CD4-positive, alpha-beta T cell treated with Interleukin-6 at 100 ng/mL for 8 hours (primary cell): ENCODE measurements at regions not wholly inside any gene's neighbourhood (a gene's known extent, or its start where the extent isn't known, plus 50 kb on each side); places are given as distances from the start of the nearest gene placed in this dataset.

Source experiments
- DNase-seq: peaks from one replicate; pipeline ENCODE4 v3.0.0-alpha.2; 2020; ENCODE audit warnings: mixed read lengths, low spot score

DNA sequence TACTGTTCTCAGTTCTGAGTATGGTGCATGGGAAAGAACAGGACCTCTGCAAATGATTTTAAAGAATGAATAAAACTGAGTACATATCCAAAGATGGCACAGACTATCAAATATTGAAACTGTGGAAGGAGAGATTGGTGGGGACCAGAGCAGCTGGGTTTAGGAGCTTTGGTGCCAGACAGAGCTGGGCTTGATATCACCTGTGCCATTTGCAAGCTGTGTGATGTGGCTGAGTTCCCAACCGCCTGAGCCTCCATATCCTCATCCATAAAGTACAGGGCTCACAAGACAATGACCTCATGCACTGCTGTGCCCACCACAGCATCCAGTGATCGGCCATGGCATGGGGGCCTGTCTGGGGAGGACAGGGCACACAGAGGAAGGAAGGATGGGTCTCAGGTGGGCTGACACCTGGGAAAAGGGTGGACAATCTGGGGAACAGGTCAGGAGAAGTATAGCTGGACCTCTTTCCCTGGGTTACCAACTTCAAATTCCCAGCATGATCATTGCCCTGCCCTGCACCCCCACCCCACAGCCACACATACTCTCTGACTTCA lies 83.9 kb upstream of the RAB6C start:
- DNase-seq, result no peak

DNA sequence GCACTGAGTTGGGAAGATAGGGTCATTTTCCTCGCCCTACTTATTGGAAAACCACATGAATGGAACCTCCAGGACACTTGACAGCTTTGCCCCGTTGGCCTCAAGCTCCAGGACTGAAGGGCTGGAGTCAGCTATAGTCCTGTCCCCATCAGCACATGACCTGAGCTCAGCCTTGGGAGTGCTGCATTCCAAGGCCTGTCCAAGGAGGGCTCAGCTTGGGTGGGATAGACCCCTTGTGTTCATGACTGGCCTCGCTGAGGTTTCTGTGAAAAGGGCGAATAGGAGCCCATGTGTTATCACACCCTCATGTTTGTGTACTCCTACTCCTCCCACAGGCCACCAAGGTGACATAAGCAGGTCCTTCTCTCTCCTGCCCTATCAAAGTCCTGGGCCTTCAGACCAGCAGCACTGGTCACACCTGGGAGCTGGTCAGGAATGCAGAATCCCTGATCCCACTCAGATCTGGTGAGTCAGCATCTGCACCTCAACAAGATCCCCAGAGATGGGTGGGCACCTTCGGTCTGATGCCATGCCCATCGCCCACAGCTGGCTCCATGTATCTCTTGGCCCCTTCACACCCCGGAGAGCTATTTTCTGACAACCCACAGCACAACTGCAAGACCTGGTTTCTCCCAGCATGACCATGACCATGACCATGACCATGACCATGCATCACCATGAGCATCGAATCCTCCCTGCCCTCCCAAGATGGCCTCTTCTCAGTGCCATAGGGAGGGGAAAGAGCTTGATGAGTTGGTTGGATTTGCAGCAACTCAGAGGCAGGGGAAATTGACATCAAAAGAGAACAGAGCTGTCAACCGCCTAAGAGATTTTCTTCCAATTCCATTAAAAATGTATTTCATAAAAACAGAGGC lies 83.0 kb upstream of the RAB6C start:
- DNase-seq, result no peak

DNA sequence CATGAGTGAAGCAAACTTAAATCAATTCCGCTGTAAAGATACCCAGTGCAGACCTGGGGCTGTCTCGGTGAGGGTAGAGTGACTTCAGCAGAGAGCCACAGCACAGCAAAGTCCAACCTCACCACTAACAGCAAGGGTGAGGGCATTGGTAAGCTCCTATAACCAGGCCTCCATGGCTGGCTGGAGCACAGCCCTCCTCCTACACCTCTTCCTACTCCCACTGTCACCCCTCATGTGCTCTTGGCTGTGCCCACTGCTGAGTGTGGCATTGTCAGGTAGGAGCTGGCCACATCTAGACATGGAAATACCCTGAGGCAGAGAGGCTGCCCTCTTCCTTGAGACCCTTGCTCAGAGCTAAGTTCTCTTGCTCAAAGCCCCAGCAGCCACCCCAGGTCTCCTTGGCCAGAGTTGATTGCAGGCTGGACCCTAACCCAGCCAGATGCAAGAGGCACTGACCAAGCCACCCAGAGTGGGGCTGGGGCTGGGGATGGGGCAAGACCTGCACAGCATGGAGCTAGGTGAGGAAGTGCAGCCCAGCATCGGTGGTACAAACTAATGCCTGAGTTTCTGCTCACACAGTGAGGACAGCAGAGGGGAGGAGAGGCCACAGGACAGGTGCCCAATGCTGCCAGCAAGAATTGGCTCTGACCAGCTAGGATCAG lies 77.6 kb upstream of the RAB6C start:
- no peak for DNase-seq

DNA sequence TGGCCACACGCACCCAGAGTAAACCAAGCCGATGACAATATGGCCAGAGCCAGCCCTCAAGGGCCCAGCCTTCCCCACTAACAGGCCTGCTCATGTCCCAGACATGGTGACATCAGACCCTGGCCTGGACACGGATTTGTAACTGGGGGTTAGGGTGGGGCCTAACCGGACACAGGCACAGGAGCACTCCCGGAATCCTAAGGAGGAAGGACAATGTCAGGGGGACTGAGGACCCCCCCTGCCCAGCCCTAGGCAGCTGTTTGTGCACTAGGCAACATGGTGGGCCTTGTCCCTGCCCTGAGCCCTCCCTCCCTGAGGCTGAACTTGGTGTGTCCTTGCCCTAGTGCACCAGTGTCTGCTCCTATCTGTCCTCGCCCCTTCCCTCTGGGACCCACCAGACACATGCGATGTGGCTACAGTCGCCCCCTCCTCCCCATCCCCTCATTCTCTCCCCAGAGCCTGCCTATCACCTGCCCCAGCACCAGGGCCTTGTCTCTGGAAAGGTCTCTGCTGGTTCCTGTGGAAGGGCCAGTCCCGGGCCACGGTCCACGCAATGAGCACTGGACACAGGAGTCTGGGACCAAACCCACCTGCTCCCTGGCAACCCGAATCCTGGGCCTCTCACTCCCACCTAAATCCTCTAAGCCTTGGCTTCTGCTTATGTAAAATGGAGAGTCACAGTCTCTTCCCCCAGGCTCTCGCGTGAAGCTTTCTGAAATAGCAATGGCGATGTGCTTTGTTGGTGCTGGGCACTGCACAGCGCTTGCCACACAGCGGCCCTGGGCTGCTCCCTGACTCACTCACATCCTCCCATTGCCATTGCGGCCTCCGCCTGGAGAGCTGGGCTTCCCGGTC lies 76.5 kb upstream of the RAB6C start:
- DNase-seq, result no peak

DNA sequence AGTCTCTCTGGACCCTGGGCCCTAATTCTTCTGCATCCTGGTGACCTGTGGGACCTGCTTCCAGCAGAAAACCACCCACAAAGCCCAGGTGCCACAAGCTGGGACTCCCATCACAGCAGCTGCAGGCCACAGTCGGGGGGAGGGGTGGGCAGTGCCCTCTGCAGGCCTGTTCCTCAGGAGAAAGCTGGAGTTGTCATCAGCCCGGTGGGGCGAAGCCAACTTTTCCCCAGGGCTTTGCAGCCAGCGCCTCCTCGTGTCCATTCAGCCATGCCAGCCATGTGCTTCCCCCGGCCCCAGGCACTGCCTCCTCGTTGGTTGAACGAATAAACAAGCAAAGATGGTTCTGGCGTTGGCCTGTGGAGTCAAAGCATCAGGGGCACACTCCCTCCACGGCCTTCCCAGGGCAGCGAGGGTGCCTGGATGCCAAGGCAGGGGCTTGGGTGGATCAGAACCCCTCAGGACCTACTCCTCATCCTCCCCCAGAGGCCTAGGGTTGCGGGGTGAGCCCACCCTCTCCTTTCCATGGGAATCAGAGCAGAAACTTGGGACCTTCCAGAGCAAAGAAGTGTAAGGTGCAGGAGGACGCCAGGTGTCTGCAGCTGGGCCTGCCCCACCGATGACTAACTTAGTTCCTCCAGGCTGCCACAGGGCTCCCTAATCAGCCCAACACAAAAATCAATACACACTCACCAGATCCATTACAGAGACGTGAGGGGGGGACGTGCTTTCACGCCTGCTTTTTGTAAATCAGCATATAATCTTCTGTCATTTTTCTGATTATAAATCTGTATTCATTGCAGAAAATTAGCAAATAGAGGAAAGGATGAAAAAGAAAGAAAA lies 75.7 kb upstream of the RAB6C start:
- DNase-seq, result no peak

DNA sequence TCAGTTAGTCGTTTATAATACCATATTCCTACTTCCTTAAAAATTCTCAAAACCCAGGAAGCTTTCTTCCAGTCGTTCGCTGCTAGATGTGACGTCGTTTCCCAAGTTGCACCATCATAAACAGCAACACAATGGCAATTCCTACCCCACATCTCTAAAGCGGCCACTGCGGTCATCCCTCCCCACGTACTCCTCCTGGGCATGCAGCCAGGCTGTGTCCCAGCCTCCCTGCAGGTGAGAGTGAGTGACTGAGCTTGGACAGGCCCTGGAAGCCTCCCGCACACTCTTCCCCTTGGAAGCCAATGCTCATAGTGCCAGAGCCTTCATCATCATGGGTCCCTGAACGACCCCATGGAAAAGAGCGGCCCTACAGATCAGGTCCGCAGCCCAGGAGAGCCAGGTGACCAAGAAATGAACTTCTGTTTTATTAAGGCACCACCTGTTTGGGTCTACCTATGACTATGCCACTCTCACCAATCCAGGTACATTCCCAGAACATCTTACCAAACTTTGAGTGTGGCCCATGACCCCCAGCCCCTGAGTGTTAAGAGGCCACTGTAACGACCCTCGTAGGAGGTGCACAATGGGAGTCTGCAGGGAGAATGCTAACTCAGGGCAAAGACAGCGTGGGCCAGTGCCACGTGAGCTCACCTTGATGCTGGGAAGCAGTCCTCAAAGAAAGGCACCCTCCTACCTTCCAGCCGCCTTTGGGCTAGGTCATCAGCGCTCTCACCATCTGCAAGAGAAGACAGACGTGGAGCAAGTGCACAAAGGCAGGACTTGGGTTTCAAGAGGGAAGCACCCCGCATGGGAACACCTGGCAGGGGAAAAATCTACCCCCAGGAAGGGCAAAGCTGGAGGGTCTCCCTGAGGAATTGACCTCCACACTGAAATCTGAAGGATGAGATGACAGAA lies 74.7 kb upstream of the RAB6C start:
- no peak for DNase-seq

DNA sequence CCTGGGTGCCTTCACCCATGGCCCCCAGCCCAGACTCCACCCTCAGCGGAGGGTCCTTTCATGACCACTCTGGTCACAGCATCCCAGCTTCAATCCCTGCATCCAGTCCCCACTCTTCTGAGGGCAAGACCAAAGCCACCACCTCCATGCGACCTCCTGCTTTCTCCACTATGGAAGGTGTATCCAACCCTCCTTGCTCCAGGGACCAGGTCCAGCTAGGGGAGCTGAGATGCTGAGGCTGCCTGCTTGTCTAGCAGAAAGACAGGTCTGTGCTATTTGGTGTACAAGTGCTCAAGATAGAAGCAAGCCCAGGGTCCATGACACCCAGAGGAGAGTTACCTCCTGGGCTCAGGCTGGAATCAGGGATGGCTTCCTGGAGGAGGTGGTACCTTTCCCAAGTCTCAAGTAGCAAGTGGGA lies 73.8 kb upstream of the RAB6C start:
- DNase-seq, result no peak

DNA sequence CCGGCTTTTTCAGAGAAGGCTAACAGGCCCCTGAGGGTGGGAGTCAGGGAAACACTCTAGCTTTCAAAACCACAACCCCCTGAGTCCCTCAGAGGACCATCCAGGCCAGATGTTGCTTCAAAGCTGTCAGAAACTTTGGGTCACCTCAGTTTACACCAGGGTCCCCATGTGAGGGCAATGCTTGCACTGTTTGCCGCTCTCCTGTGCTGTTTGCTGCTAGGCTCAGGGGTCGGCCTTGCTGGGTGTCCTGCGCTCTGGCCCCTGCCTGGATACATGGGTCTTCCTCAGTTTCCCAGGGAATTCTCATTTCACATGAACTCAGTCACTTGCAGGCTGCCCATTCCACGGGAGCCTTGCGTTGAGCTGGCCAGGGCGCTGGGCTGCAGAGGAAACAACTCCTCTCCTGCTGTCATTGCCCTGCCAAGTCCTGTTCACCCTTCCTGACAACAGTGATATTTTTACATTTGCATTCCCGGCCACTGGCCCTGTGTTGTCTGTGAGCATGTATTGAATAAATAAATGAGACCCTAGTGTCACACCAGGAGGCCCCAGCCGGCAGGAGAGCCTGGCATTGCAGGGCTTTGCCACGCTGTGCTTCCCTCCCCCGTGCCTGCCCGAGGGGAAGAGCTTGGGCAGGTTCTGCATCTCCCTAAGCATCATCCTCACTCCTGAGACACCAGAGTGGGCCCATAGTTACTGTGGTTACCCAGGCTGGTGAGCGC lies 73.2 kb upstream of the RAB6C start:
- no peak for DNase-seq

DNA sequence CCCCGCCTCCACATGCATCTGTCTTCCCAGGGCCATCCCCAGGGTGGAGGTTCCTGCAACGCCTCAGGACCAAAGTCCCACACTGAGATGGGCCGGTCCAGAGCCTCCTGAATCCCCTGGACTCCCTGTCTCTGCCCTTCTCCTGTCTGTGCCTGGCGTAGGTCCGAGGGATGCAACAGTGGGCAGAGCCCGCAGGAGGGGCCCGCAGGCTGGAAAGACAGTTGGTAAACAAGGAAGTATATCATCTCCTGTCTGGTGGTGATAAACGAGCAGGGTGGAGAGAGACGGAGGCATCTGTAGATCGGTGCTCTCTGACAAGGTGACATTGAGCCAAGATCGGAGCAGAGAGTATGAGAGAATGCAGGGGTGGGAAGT lies 72.6 kb upstream of the RAB6C start:
- no peak for DNase-seq

DNA sequence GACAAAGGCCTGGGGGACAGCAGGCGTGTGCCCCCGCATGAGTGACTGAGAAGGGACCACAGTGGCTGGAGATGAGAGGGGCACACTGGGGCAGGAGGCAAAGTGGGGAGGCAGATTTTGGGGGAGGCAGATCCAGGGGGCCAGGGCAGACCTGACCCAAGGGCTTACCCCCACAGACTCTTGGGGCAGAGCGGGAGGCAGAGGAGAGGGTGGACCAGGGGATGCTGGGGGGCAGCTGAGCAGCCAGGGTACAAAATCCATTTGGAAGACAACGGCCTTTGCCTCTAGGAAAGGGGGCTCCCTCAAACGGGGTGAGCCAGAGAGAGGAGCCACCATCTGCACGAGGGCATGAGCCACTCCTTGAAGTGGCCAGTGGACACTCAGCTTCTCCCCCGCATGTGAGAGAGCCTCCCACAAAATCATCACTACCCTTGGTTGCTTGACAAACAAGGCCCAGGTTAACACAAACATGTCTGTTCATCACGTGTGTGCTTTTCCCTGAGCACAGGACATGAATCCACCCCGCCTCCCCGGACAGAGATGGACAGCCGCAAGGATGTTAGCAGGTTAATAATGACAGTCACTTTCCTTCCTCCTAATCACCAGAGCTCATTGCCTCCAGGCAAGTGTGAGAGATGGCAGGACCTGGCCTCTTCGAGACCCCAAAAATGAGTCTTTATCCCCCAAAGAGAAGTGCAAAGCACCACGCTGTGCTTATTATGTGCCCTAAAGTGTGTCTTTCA lies 72.0 kb upstream of the RAB6C start:
- DNase-seq, result no peak

DNA sequence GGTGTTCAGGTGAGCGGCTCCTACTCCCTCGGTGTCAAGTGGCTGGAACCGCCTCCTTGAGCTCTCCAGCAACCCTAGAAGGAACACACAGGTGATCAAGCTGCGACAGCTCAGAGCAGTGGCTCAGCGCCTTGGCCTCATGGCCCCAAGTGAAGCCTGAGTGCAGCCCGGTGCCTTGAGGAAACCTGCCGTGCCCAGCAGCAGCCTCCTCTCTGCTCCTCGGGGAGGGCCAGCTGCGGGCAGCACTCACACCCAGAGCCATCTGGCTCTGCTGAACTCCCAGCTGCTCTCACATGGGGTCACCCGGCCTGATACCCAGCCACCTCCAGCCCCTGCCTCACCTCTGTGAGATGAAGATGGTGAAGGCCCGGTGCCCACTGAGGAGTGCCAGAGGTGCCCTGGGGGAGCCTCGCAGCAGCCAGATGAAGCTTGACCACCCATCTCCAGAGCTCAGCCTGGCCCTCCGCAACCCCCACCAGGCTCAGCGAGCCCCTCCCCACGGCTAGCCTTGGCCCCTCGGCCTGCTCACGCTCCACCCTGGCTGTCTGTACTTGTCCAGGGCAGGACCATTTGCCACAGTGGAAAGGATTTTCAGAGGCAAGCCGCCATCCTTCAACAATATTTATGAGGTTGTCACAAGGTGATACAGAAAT lies 70.6 kb upstream of the RAB6C start:
- no peak for DNase-seq

DNA sequence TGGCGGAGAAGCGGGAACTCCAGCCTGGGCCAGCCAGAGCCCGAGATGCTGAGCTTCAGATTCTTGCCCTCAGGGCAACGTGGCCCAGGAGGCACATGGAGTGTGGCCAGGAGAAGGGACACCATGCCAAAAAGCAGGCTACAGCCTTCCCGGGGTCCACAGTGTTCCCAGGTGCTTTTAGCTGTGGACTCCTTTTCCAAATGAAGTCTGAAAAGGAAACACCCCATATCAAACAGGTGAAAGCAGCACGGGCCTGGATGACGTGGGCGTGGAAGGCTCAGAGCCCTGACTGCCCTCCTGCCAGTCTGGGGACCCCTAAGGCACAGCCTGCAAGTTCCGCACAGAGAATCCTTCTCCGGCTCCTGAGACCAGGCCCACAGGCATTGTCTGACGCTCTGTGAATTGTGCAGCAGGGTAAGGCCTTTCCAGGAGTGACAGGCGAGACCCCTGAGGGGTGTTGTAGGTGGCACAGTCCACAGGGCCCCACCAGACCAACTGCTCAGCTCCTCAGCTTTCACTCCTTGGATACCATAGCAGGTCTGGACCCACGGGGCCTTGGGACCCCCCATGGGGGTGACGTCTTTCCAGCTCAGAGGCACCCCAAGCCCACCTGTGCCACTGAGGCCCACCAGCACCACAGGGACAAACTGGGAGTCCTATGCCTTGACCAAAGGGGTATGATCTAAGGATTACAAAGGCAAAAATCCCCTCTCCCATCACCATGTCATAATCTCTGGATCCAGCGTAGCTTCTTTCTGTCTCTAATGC lies 69.6 kb upstream of the RAB6C start:
- no peak for DNase-seq

DNA sequence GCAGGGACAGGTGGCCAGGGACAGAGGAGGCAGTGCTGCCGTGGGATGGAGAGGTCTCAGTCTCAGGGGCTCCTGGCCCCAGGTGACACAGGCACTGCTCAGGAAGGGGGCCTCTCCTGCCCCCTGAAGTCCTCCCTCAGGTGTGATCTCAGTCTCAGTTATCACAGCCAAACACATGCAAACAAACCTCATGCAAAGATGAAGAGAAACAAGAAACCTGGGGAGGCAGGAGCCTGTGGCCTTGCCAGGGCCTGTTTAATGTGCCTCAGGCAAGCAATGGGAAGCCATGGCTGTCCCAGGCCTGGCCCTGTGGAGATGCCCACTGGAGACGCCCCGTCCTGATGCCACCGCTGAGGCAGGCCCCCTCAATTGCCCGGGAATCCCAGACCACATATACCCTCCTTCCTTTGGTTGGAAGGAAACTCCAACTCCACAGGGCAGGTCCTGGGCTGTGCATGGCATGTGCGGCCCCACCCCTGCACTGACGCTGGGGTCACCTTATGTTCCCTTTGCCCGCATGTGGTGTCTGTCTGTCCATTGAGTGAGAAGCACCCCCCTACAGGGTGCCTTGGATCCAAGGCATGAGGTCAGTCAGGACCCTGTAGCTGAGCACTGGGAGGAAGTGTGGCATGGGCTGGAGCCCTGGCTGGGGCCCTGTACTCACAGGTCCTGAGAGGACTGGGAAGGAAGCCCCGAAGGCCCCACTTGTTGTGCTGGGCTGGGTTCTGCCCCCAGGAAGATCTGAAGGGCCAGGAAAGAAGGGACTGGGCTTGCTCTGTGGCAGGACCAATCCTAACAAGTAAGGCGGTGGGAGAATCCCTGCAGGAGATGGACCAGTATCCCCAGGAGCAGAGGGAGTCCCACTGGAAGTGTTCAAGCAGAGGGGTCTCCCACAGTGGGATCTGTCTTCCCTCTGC lies 68.8 kb upstream of the RAB6C start:
- no peak for DNase-seq

DNA sequence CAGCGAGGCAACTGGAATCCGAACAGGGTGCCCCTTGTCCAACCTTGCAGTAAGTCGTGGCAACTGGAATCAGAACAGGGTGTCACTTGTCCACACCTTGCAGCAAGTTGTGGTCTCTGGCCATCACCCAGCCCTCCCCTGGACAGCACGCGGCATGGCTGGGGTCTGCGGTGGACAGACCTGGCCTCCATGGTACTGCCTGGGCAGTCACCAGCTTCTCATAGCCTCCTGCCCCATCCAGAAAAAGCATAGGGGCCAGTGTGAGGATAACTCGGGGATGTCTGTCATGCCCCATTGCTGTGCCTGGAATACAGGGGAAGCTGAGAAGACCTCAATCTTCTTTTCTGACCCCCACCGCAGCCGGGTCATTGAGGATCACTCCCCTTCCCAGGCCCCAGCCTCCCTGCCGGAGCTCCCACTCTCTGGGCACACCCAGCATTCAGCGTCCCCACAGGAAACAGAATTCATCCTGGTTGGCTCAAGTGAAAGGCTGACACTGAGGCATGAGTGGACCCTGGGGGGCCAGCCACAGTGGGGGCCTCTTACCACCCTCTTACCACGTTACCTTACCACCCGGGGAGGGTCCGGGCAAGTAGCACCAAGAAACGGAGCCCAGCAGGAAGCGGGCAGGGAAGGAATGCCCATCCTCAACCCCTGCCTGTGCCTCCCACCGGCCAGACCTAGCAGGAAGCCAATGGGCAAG lies 68.0 kb upstream of the RAB6C start:
- DNase-seq, result no peak

DNA sequence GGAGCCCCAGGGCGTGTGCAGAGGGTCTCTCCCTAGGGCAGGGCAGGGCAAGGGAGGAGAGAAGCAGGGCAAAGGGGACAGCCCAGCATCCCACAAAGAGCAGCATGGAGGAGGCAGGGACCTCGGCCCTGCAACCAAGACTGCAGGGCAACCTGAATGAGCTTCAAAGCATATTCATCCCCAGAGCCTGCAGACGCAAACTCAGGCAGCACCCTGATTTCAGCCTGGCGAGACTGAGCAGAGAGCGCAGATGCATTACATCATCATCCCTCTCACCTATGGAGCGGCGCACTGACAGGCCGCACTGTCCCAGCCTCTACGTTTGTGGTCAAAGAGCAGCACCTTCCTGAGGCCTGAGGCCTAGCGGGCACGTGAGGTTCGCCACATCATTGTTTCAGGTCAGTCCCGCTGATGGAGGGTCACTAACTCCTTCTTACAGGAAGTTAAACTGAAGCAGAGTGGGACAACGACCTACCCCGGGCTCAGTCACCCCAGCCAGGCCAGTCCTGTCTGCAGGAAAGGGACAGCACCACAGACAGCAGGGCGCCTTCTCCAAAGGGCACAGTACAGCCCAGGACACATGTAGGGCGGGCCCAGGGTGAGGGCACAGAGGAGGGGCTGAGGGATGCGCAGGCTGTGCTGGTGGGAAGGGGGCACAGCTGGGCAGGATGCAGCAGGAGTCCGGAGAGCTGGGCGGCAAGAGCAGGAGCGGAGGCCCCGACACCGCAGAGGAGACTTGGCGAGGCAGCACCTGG lies 67.2 kb upstream of the RAB6C start:
- no peak for DNase-seq
